SU-DHL-6 (cell line): ENCODE measurements at regions not wholly inside any gene's neighbourhood (a gene's known extent, or its start where the extent isn't known, plus 50 kb on each side); places are given as distances from the start of the nearest gene placed in this dataset.

Source experiments
- H2AFZ ChIP-seq: fragments of 200-600 bp; sonication (generic); 2 replicates; pipeline ENCODE4 v1.6.1; 2014; ENCODE audit warnings: low read depth, mild to moderate bottlenecking, moderate library complexity, mixed read lengths, antibody characterized with exemption, low read length; ENCODE audit not compliant: severe bottlenecking
- H3F3A ChIP-seq: fragments of 200-600 bp; shearing (Covaris generic); 2 replicates; pipeline ENCODE4 v1.6.0; 2016; ENCODE audit warnings: antibody characterized with exemption, mild to moderate bottlenecking; ENCODE audit not compliant: insufficient read depth
- H3K27ac ChIP-seq: fragments of 200-600 bp; sonication (generic); 2 replicates; pipeline ENCODE4 v1.5.1; 2016; ENCODE audit warnings: low read depth, mild to moderate bottlenecking, low read length, moderate library complexity, mixed read lengths
- H3K27me3 ChIP-seq: fragments of 200-600 bp; sonication (generic), shearing (Covaris generic); 2 replicates; pipeline ENCODE4 v1.6.0; 2014; ENCODE audit warnings: mild to moderate bottlenecking, low read length
- H3K36me3 ChIP-seq: fragments of 200-600 bp; sonication (generic); 2 replicates; pipeline ENCODE4 v1.6.1; 2014; ENCODE audit warnings: mild to moderate bottlenecking, low read length, mixed read lengths
- H3K4me2 ChIP-seq: fragments of 300-600, 200-600 bp; shearing (Covaris generic), sonication (generic); 2 replicates; pipeline ENCODE4 v1.6.0; 2014; ENCODE audit warnings: low read length, low read depth, mild to moderate bottlenecking; ENCODE audit not compliant: poor library complexity, severe bottlenecking
- H3K4me3 ChIP-seq: fragments of 200-600 bp; sonication (generic); 2 replicates; pipeline ENCODE4 v1.5.1; 2014; ENCODE audit warnings: antibody characterized with exemption, low read length, mild to moderate bottlenecking, mixed read lengths; ENCODE audit not compliant: insufficient read depth, poor library complexity, severe bottlenecking
- H3K79me2 ChIP-seq: fragments of 200-600 bp; sonication (generic); 2 replicates; pipeline ENCODE4 v1.6.1; 2014; ENCODE audit warnings: mild to moderate bottlenecking, low read length, moderate library complexity; ENCODE audit not compliant: insufficient read depth
- H3K9ac ChIP-seq: fragments of 200-600 bp; sonication (generic); 2 replicates; pipeline ENCODE4 v1.7.0; 2014; ENCODE audit warnings: mild to moderate bottlenecking, low read length
- H3K9me2 ChIP-seq: fragments of 200-600 bp; sonication (generic); replicated peaks from 2 replicates; pipeline ENCODE4 v1.6.1; 2014; ENCODE audit warnings: low read length; ENCODE audit not compliant: insufficient read depth
- H3K9me3 ChIP-seq: fragments of 200-600 bp; sonication (generic); 2 replicates; pipeline ENCODE4 v1.6.1; 2014; ENCODE audit warnings: low read length, mixed read lengths; ENCODE audit not compliant: insufficient read depth
- H4K20me1 ChIP-seq: fragments of 200-600 bp; sonication (generic); 2 replicates; pipeline ENCODE4 v1.6.1; 2014; ENCODE audit warnings: low read depth, mild to moderate bottlenecking, antibody characterized with exemption, low read length, moderate library complexity, mixed read lengths
- CTCF ChIP-seq: fragments of 200-600 bp; sonication (generic); IDR thresholded peaks from one replicate; pipeline ENCODE4 v1.5.1; 2017; ENCODE audit warnings: antibody characterized with exemption, mild to moderate bottlenecking, low read length, moderate library complexity; ENCODE audit not compliant: insufficient read depth, poor library complexity, severe bottlenecking
- EZH2phosphoT487 ChIP-seq: fragments of 200-600 bp; sonication (generic), shearing (Covaris generic); conservative IDR thresholded peaks from 2 replicates; pipeline ENCODE4 v1.6.1; 2018; ENCODE audit warnings: mild to moderate bottlenecking, antibody characterized with exemption, low read length, moderate library complexity, mixed read lengths

DNA sequence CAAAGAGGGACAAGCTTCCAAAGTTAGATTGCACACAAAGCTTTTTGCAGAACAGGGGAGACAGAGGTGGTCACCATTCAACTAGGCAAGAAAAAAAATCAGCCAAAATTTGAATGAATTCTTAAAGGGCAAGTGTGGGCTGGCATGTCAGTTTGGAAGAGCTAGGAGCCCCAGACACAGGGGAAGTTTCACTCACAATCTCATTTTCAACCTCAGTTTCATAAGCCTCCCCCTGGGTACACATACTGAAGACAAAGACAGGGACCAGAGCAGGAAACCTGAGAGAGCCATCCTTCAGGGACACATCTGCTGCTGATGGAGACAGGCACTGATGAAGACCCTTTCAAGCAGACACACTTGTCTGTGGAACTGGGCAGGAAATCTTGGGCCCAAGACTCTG lies 106.3 kb upstream of the PSMD7 start:
- TF ChIP-seq EZH2phosphoT487 (no peak), CTCF (no peak)
- no peaks in the 10 kb centered on the region for H3K79me2 ChIP-seq
- 0 out of 2 replicates have a peak, but pooled peaks cover 3% of the 10 kb centered on the region for H3K27me3 ChIP-seq
- no peak overlapping the region for H3K4me3 ChIP-seq
- H3K9me3 ChIP-seq = no peaks in the 10 kb centered on the region
- H3K36me3 ChIP-seq = no peaks in the 10 kb centered on the region
- H3K9me2 ChIP-seq = no peaks in the 10 kb centered on the region
- H3K27ac ChIP-seq = no peak overlapping the region
- H4K20me1 ChIP-seq = no peaks in the 10 kb centered on the region
- H3K4me2 ChIP-seq = no peak overlapping the region
- no peaks in the 10 kb centered on the region for H3F3A ChIP-seq
- H3K9ac ChIP-seq = no peak overlapping the region
- no peak overlapping the region for H2AFZ ChIP-seq

DNA sequence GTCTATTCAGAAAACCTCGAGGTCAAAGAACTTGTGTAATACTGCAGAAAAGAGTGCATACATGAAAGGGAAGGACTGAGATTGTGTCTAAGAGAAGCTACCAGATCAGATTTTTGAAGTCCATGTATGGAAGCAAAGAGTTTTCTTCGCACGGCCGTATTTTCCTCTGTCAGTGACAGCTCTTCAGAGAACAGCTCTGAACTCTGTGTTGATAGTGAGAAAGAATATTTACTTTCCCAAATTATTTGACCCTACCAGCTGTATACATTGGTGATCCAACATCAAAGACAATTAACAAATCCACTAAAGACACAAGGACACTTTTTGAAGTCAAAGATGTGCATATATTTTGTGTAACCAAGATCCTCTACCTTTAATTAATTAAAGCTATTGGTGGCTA lies 107.8 kb upstream of the PSMD7 start:
- Histone ChIP-seq H2AFZ (no peak overlapping the region), H3K9me3 (no peaks in the 10 kb centered on the region), H3K79me2 (no peaks in the 10 kb centered on the region), H3K27ac (no peak overlapping the region), H3K9me2 (no peaks in the 10 kb centered on the region), H4K20me1 (no peaks in the 10 kb centered on the region), H3K9ac (no peak overlapping the region), H3K36me3 (no peaks in the 10 kb centered on the region), H3K4me3 (no peak overlapping the region), H3K4me2 (no peak overlapping the region), H3F3A (no peaks in the 10 kb centered on the region), H3K27me3 (0 out of 2 replicates have a peak, but pooled peaks cover 3% of the 10 kb centered on the region)
- no peak for TF ChIP-seq EZH2phosphoT487
- TF ChIP-seq CTCF = no peak

GRCh38 chr16:74186561-74186971 lies 110.0 kb upstream of the PSMD7 start:
- Histone ChIP-seq H3K36me3 (no peaks in the 10 kb centered on the region), H3K9ac (no peak overlapping the region), H4K20me1 (no peaks in the 10 kb centered on the region), H3K9me3 (no peaks in the 10 kb centered on the region), H3K79me2 (no peaks in the 10 kb centered on the region), H2AFZ (no peak overlapping the region), H3K4me2 (no peak overlapping the region), H3K27me3 (0 out of 2 replicates have a peak, but pooled peaks cover 3% of the 10 kb centered on the region), H3F3A (no peaks in the 10 kb centered on the region), H3K27ac (no peak overlapping the region), H3K4me3 (no peak overlapping the region), H3K9me2 (no peaks in the 10 kb centered on the region)
- no peak for TF ChIP-seq CTCF
- TF ChIP-seq EZH2phosphoT487 = no peak
